Left ventricle myocardium inferior (tissue), 1 donor: ENCODE measurements at regions not wholly inside any gene's neighbourhood (a gene's known extent, or its start where the extent isn't known, plus 50 kb on each side); places are given as distances from the start of the nearest gene placed in this dataset.

ENCODE experiments used
- DNase-seq: peaks from one replicate; pipeline ENCODE4 v3.0.0-alpha.2; 2020
- H3K27ac ChIP-seq: fragments of 200-600 bp; replicated peaks from 2 replicates; pipeline ENCODE4 v1.8.0; 2021
- H3K27me3 ChIP-seq: fragments of 200-600 bp; 2 replicates; pipeline ENCODE4 v1.8.0; 2021; ENCODE audit warnings: low read depth
- H3K36me3 ChIP-seq: fragments of 200-600 bp; 2 replicates; pipeline ENCODE4 v1.8.0; 2021
- H3K4me1 ChIP-seq: fragments of 200-600 bp; 2 replicates; pipeline ENCODE4 v1.8.0; 2021
- H3K4me3 ChIP-seq: fragments of 200-600 bp; 2 replicates; pipeline ENCODE4 v1.8.0; 2021; ENCODE audit warnings: mild to moderate bottlenecking, moderate library complexity
- H3K9me3 ChIP-seq: fragments of 200-600 bp; replicated peaks from 2 replicates; pipeline ENCODE4 v1.8.0; 2021
- CTCF ChIP-seq: fragments of 200-600 bp; IDR thresholded peaks from 2 replicates; pipeline ENCODE4 v1.8.0; 2021; ENCODE audit warnings: antibody characterized with exemption, mild to moderate bottlenecking, borderline replicate concordance
- intact Hi-C: fragments of 100-400 bp; cut with micrococcal nuclease; formaldehyde crosslinking; loops from one replicate; pipeline ENCODE4 v1.11.0; 2022
- donor health status: DM: no; HTN: yes; CAD: no; lungs with severe emphysema.

- TF ChIP-seq CTCF = no peak
- no peak for DNase-seq
- Histone ChIP-seq H3K27ac (no peak overlapping the region), H3K9me3 (peaks cover 8% of the 10 kb centered on the region), H3K36me3 (no peaks in the 10 kb centered on the region), H3K27me3 (no peaks in the 10 kb centered on the region), H3K4me1 (no peaks in the 10 kb centered on the region), H3K4me3 (no peak overlapping the region)
- intact Hi-C loops = no loop called here
Measured at GRCh38 chr3:148333091-148333490, 364.6 kb upstream of the AGTR1 start.

- no peaks in the 10 kb centered on the region for H3K4me1 ChIP-seq
- no peak for DNase-seq
- no peak overlapping the region for H3K4me3 ChIP-seq
- no peaks in the 10 kb centered on the region for H3K36me3 ChIP-seq
- peaks cover 21% of the 10 kb centered on the region for H3K9me3 ChIP-seq
- TF ChIP-seq CTCF = no peak
- intact Hi-C loops = no loop called here
- H3K27me3 ChIP-seq = no peaks in the 10 kb centered on the region
- H3K27ac ChIP-seq = no peak overlapping the region
Measured at GRCh38 chr3:148335612-148336011, 362.1 kb upstream of the AGTR1 start.

GRCh38 chr3:148343416-148343815 lies 354.3 kb upstream of the AGTR1 start:
- no peaks in the 10 kb centered on the region for H3K4me1 ChIP-seq
- H3K36me3 ChIP-seq = no peaks in the 10 kb centered on the region
- H3K9me3 ChIP-seq = peaks cover 25% of the 10 kb centered on the region
- H3K27ac ChIP-seq = no peak overlapping the region
- no peak overlapping the region for H3K4me3 ChIP-seq
- DNase-seq = no peak
- intact Hi-C loops = no loop called here
- no peak for TF ChIP-seq CTCF
- H3K27me3 ChIP-seq = no peaks in the 10 kb centered on the region

GRCh38 chr3:148344521-148344920 lies 353.2 kb upstream of the AGTR1 start:
- DNase-seq = no peak
- H3K4me1 ChIP-seq = no peaks in the 10 kb centered on the region
- H3K27ac ChIP-seq = no peak overlapping the region
- H3K9me3 ChIP-seq = peaks cover 14% of the 10 kb centered on the region
- intact Hi-C loops = no loop called here
- H3K27me3 ChIP-seq = no peaks in the 10 kb centered on the region
- H3K36me3 ChIP-seq = no peaks in the 10 kb centered on the region
- no peak overlapping the region for H3K4me3 ChIP-seq
- no peak for TF ChIP-seq CTCF

GRCh38 chr3:148360051-148360450 lies 337.7 kb upstream of the AGTR1 start:
- TF ChIP-seq CTCF = no peak
- no peaks in the 10 kb centered on the region for H3K27me3 ChIP-seq

More at GRCh38 chr3:148360051-148360450, 337.7 kb upstream of the AGTR1 start:
- peaks cover 6% of the 10 kb centered on the region for H3K9me3 ChIP-seq
- H3K36me3 ChIP-seq = no peaks in the 10 kb centered on the region
- intact Hi-C loops = no loop called here
- H3K27ac ChIP-seq = no peak overlapping the region
- DNase-seq = no peak
- H3K4me1 ChIP-seq = no peaks in the 10 kb centered on the region
- no peak overlapping the region for H3K4me3 ChIP-seq
